Liver (tissue), 8 donors: ENCODE measurements at regions not wholly inside any gene's neighbourhood (a gene's known extent, or its start where the extent isn't known, plus 50 kb on each side); places are given as distances from the start of the nearest gene placed in this dataset.

ENCODE experiments used
- DNase-seq: peaks from one replicate; pipeline ENCODE4 v3.0.0-alpha.2; 2017; ENCODE audit warnings: low spot score
- H3K27ac ChIP-seq, 2 donors: one replicate each; pipeline ENCODE4 v1.7.0; 2013; ENCODE audit warnings: inconsistent platforms in 2 of 2, low read length in 2 of 2, control low read depth in 1 of 2, low read depth in 1 of 2, mild to moderate bottlenecking in 1 of 2
- H3K27me3 ChIP-seq, 4 donors: one replicate each; pipeline versions ENCODE4 v1.6.1 to v1.7.0; 2013; ENCODE audit warnings: low read length in 3 of 4, inconsistent platforms in 1 of 4, mild to moderate bottlenecking in 1 of 4, moderate library complexity in 1 of 4; ENCODE audit not compliant: control insufficient read depth in 4 of 4, insufficient read depth in 4 of 4
- H3K36me3 ChIP-seq, 4 donors: one replicate each; pipeline versions ENCODE4 v1.6.1 to v1.7.0; 2013; ENCODE audit warnings: low read length in 3 of 4, mild to moderate bottlenecking in 3 of 4, low read depth in 1 of 4, moderate library complexity in 1 of 4; ENCODE audit not compliant: control insufficient read depth in 4 of 4, insufficient read depth in 3 of 4
- H3K4me1 ChIP-seq, 4 donors: one replicate each; pipeline versions ENCODE4 v1.6.1 to v1.7.0; 2013; ENCODE audit warnings: low read length in 3 of 4, mild to moderate bottlenecking in 3 of 4, moderate library complexity in 1 of 4; ENCODE audit not compliant: control insufficient read depth in 4 of 4, insufficient read depth in 4 of 4
- H3K4me3 ChIP-seq, 3 donors: one replicate each; pipeline versions ENCODE4 v1.6.1 to v1.7.0; 2013; ENCODE audit warnings: low read length in 3 of 3, control low read depth in 1 of 3, low read depth in 1 of 3, mild to moderate bottlenecking in 1 of 3
- H3K9ac ChIP-seq, 2 donors: one replicate each; pipeline ENCODE4 v1.7.0; 2013; ENCODE audit warnings: low read length in 2 of 2, mild to moderate bottlenecking in 2 of 2, moderate library complexity in 2 of 2, control low read depth in 1 of 2, low read depth in 1 of 2
- H3K9me3 ChIP-seq, 4 donors: one replicate each; pipeline versions ENCODE4 v1.6.1 to v1.7.0; 2013; ENCODE audit warnings: low read length in 3 of 4; ENCODE audit not compliant: control insufficient read depth in 4 of 4
- CTCF ChIP-seq: fragments of 150-350 bp; IDR thresholded peaks from 2 replicates; pipeline ENCODE4 v1.5.1; 2017; ENCODE audit warnings: improper control_type of control experiment, low read depth, low read length; ENCODE audit not compliant: missing input control
- EGR1 ChIP-seq, 2 donors: IDR thresholded peaks; 2 replicates each; pipeline ENCODE4 v1.6.1; 2016 to 2018; ENCODE audit warnings: antibody characterized with exemption in 2 of 2, low read depth in 2 of 2
- FOXA1 ChIP-seq: IDR thresholded peaks from 2 replicates; pipeline ENCODE4 v1.6.1; 2016; ENCODE audit warnings: antibody characterized with exemption
- FOXA2 ChIP-seq: IDR thresholded peaks from 2 replicates; pipeline ENCODE4 v1.6.1; 2016; ENCODE audit warnings: antibody characterized with exemption
- GABPA ChIP-seq, 2 donors: IDR thresholded peaks in 1 of 2; conservative IDR thresholded peaks in 1 of 2; 2 replicates each; pipeline ENCODE4 v1.6.1; 2016; ENCODE audit warnings: antibody characterized with exemption in 2 of 2, mild to moderate bottlenecking in 1 of 2, moderate library complexity in 1 of 2
- HNF4A ChIP-seq, 2 donors: conservative IDR thresholded peaks; 2 replicates each; pipeline ENCODE4 v1.6.1; 2016; ENCODE audit warnings: antibody characterized with exemption in 2 of 2, mild to moderate bottlenecking in 2 of 2
- HNF4G ChIP-seq: IDR thresholded peaks from 2 replicates; pipeline ENCODE4 v1.6.1; 2016; ENCODE audit warnings: antibody characterized with exemption
- JUND ChIP-seq, 2 donors: IDR thresholded peaks; 2 replicates each; pipeline ENCODE4 v1.6.1; 2016; ENCODE audit warnings: antibody characterized with exemption in 2 of 2
- MAX ChIP-seq: IDR thresholded peaks from 2 replicates; pipeline ENCODE4 v1.6.1; 2016; ENCODE audit warnings: antibody characterized with exemption
- NR2F2 ChIP-seq: IDR thresholded peaks from 2 replicates; pipeline ENCODE4 v1.6.1; 2016; ENCODE audit warnings: antibody characterized with exemption
- RAD21 ChIP-seq, 2 donors: IDR thresholded peaks; 2 replicates each; pipeline ENCODE4 v1.6.1; 2016; ENCODE audit warnings: antibody characterized with exemption in 2 of 2, mild to moderate bottlenecking in 2 of 2
- REST ChIP-seq: IDR thresholded peaks from 2 replicates; pipeline ENCODE4 v1.6.1; 2016; ENCODE audit warnings: antibody characterized with exemption, mild to moderate bottlenecking
- RXRA ChIP-seq, 2 donors: IDR thresholded peaks; 2 replicates each; pipeline ENCODE4 v1.6.1; 2017 to 2018; ENCODE audit warnings: antibody characterized with exemption in 2 of 2, mild to moderate bottlenecking in 1 of 2
- SP1 ChIP-seq: IDR thresholded peaks from 2 replicates; pipeline ENCODE4 v1.6.1; 2018; ENCODE audit warnings: antibody characterized with exemption, mild to moderate bottlenecking
- TAF1 ChIP-seq: conservative IDR thresholded peaks from 2 replicates; pipeline ENCODE4 v1.6.1; 2016; ENCODE audit warnings: antibody characterized with exemption, mild to moderate bottlenecking
- YY1 ChIP-seq: IDR thresholded peaks from 2 replicates; pipeline ENCODE4 v1.6.1; 2016; ENCODE audit warnings: antibody characterized with exemption, mild to moderate bottlenecking
- WGBS: extraction: QIAGEN DNeasy Blood & Tissue Kit; methylation state at CpG from one replicate; pipeline ENCODE4 v1.1.7; 2013; 5-methylcytosine and 5-hydroxymethylcytosine counted together
- TF ChIP-seq, protein P1 (sequence below): IDR thresholded peaks from 2 replicates; pipeline ENCODE4 v1.6.1; 2016; ENCODE audit warnings: antibody characterized with exemption
- TF ChIP-seq, protein P2 (sequence below): IDR thresholded peaks from 2 replicates; pipeline ENCODE4 v1.6.1; 2016; ENCODE audit warnings: antibody characterized with exemption
- donor health status: healthy.
- donor health status: healthy.
- donor health status: healthy.
- donor health status: healthy.
- donor health status: healthy.

DNA sequence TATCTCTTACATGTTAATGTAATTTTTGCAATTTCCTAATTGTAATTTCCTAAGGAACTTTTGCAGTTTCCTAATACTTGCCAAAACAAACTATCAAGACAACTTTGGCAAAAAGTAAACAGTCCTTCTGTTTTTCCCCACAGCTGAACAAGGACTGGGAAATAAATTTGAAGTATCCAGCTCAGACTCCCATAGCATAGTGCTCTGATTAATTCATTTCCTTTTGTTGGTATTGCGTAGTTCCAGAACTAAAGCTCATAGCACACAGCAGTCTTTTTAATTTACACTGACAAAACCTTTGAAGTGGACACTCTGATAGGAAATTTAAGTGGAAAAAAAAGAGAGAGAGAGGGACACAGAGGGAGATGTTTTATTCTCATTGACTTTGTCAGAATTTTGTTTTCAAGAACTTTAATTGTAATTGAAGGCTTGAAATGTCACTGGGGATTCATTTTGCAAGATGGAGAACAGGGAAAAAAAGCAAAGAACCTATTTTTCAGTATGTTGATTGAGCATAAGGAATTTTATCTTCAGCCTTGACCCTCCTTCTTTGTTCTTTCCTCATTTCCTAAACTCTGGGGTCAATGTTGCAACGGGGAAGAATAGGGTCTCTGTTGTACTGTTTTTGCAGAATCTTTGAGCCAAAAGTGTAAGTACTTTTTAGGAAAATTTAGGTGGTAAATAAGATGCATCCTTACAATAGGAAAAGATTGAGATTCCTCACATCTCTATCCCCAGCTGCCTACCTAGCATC lies 232.2 kb upstream of the NPSR1 start:
- DNase-seq = no peak
- 73% methylated on average over 2 of the region's 2 CpGs for WGBS
- H3K36me3 ChIP-seq = no peaks in the 10 kb centered on the region
- H3K9ac ChIP-seq = no peak overlapping the region
- no peak for TF ChIP-seq RAD21 (IDR thresholded peaks at IDR 0.05)
- no peak for TF ChIP-seq FOXA2
- no peak for TF ChIP-seq SP1
- TF ChIP-seq EGR1 (IDR thresholded peaks at IDR 0.05; ENCODE audit: low read depth in 2 of 2) = no peak
- no peak for TF ChIP-seq CTCF
- TF ChIP-seq FOXA1 = no peak
- TF ChIP-seq TAF1 = no peak
- no peak for TF ChIP-seq NR2F2
- no peak for TF ChIP-seq HNF4A (conservative IDR thresholded peaks at IDR 0.05)
- no peak for TF ChIP-seq YY1
- no peak for TF ChIP-seq MAX
- TF ChIP-seq REST = no peak
- TF ChIP-seq JUND (IDR thresholded peaks at IDR 0.05) = no peak
- no peak for TF ChIP-seq HNF4G
- TF ChIP-seq, protein P1, sequence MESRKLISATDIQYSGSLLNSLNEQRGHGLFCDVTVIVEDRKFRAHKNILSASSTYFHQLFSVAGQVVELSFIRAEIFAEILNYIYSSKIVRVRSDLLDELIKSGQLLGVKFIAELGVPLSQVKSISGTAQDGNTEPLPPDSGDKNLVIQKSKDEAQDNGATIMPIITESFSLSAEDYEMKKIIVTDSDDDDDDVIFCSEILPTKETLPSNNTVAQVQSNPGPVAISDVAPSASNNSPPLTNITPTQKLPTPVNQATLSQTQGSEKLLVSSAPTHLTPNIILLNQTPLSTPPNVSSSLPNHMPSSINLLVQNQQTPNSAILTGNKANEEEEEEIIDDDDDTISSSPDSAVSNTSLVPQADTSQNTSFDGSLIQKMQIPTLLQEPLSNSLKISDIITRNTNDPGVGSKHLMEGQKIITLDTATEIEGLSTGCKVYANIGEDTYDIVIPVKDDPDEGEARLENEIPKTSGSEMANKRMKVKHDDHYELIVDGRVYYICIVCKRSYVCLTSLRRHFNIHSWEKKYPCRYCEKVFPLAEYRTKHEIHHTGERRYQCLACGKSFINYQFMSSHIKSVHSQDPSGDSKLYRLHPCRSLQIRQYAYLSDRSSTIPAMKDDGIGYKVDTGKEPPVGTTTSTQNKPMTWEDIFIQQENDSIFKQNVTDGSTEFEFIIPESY = no peak
- TF ChIP-seq, protein P2, sequence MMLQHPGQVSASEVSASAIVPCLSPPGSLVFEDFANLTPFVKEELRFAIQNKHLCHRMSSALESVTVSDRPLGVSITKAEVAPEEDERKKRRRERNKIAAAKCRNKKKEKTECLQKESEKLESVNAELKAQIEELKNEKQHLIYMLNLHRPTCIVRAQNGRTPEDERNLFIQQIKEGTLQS = no peak
- no peak for TF ChIP-seq RXRA (IDR thresholded peaks at IDR 0.05)
- TF ChIP-seq GABPA (IDR thresholded peaks at IDR 0.05 in 1 of 2, conservative IDR thresholded peaks at IDR 0.05 in 1 of 2) = no peak
- H3K4me3 ChIP-seq = no peak overlapping the region
- H3K9me3 ChIP-seq = no peaks in the 10 kb centered on the region
- H3K4me1 ChIP-seq = no peaks in the 10 kb centered on the region
- no peaks in the 10 kb centered on the region for H3K27me3 ChIP-seq
- no peak overlapping the region for H3K27ac ChIP-seq
